SHP77 (cell line): ENCODE measurements at regions not wholly inside any gene's neighbourhood (a gene's known extent, or its start where the extent isn't known, plus 50 kb on each side); places are given as distances from the start of the nearest gene placed in this dataset.
"Not testable (repeated sequence)": the region's sequence is repeated elsewhere in the genome, so short reads cannot be mapped to it uniquely, and the experiment has no call there.

Source experiments
- DNase-seq, 2 experiments: peaks; one replicate each; lab custom pipeline; 2025; lab: John Stamatoyannopoulos, UW

GRCh38 chr5:106986006-106986405 is 684.7 kb downstream of the EFNA5 start:
- no peak for DNase-seq

GRCh38 chr5:106985174-106985573 is 685.6 kb downstream of the EFNA5 start:
- no peak for DNase-seq

- not testable (repeated sequence) for DNase-seq
Observed at GRCh38 chr5:106979178-106979577, 691.6 kb downstream of the EFNA5 start.

- not testable (repeated sequence) for DNase-seq
Observed at GRCh38 chr5:106978582-106979165, 692.1 kb downstream of the EFNA5 start.

- DNase-seq: no peak
Observed at GRCh38 chr5:106976363-106976762, 694.4 kb downstream of the EFNA5 start.

- no peak for DNase-seq
Observed at GRCh38 chr5:106974272-106974671, 696.5 kb downstream of the EFNA5 start.

GRCh38 chr5:106966686-106967315 is 703.9 kb downstream of the EFNA5 start:
- DNase-seq: no peak

GRCh38 chr5:106964132-106964531 is 706.6 kb downstream of the EFNA5 start:
- DNase-seq: no peak

- DNase-seq: no peak
Observed at GRCh38 chr5:106963630-106964029, 707.1 kb downstream of the EFNA5 start.

- DNase-seq: no peak
Observed at GRCh38 chr5:106962464-106963230, 708.1 kb downstream of the EFNA5 start.

GRCh38 chr5:106959387-106959786 is 711.4 kb downstream of the EFNA5 start:
- DNase-seq: peak in 1 of 2 experiments; percentile 18

GRCh38 chr5:106957336-106957735 is 713.4 kb downstream of the EFNA5 start:
- DNase-seq: no peak

GRCh38 chr5:106956886-106957285 is 713.9 kb downstream of the EFNA5 start:
- DNase-seq: no peak

GRCh38 chr5:106956187-106956586 is 714.5 kb downstream of the EFNA5 start:
- no peak for DNase-seq

- no peak for DNase-seq
Observed at GRCh38 chr5:106940986-106941385, 729.8 kb downstream of the EFNA5 start.

- no peak for DNase-seq
Observed at GRCh38 chr5:106940301-106940846, 730.4 kb downstream of the EFNA5 start.

GRCh38 chr5:106923409-106923808 is 747.3 kb downstream of the EFNA5 start:
- DNase-seq: no peak

- DNase-seq: no peak
Observed at GRCh38 chr5:106921567-106921966, 749.2 kb downstream of the EFNA5 start.

GRCh38 chr5:106910486-106910885 is 760.3 kb downstream of the EFNA5 start:
- no peak for DNase-seq

GRCh38 chr5:106909716-106910115 is 761.0 kb downstream of the EFNA5 start:
- no peak for DNase-seq

GRCh38 chr5:106907979-106908378 is 762.8 kb downstream of the EFNA5 start:
- DNase-seq: peak; percentile 11 to 17

GRCh38 chr5:106906199-106906598 is 764.5 kb downstream of the EFNA5 start:
- DNase-seq: no peak

- no peak for DNase-seq
Observed at GRCh38 chr5:106894964-106895363, 775.8 kb downstream of the EFNA5 start.
